Right lobe of liver (tissue), 4 donors: ENCODE measurements at regions not wholly inside any gene's neighbourhood (a gene's known extent, or its start where the extent isn't known, plus 50 kb on each side); places are given as distances from the start of the nearest gene placed in this dataset.

Experiments
- POLR2A ChIP-seq: fragments of 450-650 bp; IDR thresholded peaks from one replicate; pipeline ENCODE4 v1.6.1; 2017; ENCODE audit warnings: antibody characterized with exemption, mild to moderate bottlenecking
- TF ChIP-seq, protein P1 (sequence below), 4 donors: fragments of 200-600 bp in 3 of 4; fragments of 450-650 bp in 1 of 4; IDR thresholded peaks; one replicate each; pipeline versions ENCODE4 v1.5.1 to v1.8.0; 2016 to 2022; ENCODE audit warnings: antibody characterized with exemption in 4 of 4, mild to moderate bottlenecking in 2 of 4
- donor health status: DM: no; HTN: no; CAD: no.
- donor health status: DM: no; HTN: no; CAD: no.
- donor health status: DM: no; HTN: yes; CAD: no.

GRCh38 chr10:25813511-25813910 is 120.5 kb upstream of the MYO3A start:
- TF ChIP-seq, protein P1, sequence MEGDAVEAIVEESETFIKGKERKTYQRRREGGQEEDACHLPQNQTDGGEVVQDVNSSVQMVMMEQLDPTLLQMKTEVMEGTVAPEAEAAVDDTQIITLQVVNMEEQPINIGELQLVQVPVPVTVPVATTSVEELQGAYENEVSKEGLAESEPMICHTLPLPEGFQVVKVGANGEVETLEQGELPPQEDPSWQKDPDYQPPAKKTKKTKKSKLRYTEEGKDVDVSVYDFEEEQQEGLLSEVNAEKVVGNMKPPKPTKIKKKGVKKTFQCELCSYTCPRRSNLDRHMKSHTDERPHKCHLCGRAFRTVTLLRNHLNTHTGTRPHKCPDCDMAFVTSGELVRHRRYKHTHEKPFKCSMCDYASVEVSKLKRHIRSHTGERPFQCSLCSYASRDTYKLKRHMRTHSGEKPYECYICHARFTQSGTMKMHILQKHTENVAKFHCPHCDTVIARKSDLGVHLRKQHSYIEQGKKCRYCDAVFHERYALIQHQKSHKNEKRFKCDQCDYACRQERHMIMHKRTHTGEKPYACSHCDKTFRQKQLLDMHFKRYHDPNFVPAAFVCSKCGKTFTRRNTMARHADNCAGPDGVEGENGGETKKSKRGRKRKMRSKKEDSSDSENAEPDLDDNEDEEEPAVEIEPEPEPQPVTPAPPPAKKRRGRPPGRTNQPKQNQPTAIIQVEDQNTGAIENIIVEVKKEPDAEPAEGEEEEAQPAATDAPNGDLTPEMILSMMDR (IDR thresholded peaks at IDR 0.05) = no peak
- no peak for TF ChIP-seq POLR2A
